Epithelial cell of proximal tubule (primary cell): ENCODE measurements at regions not wholly inside any gene's neighbourhood (a gene's known extent, or its start where the extent isn't known, plus 50 kb on each side); places are given as distances from the start of the nearest gene placed in this dataset.

Source experiments
- DNase-seq: peaks from one replicate; pipeline ENCODE4 v3.0.0-alpha.2; 2011; ENCODE audit warnings: low read depth
- H3K4me3 ChIP-seq: 2 replicates; pipeline ENCODE4 v1.5.1; 2011; ENCODE audit warnings: low read depth, mild to moderate bottlenecking, low read length
- TF ChIP-seq, protein P1 (sequence below): conservative IDR thresholded peaks from 2 replicates; pipeline ENCODE4 v1.5.1; 2012; ENCODE audit warnings: low read depth, mild to moderate bottlenecking, low read length

DNA sequence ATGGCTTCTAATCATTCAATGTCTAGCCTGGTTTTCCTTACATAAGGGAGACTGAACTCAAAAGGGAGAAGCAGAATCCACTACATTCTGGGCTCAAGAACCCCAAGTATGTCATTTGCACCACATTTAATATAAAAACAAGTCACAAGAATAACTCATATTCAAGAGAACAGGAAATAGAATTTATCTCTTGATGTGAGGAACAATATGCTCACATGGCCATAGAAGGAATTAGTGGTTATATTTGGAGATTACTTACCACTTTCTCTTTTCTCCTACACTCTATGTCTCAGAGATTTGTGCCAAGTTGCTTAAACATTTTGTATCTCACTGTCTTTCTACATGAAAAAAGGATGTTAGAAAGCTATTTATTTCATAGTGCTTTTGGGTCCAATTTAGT, 922.6 kb upstream of the PABPC4L start:
- no peak overlapping the region for H3K4me3 ChIP-seq
- TF ChIP-seq, protein P1, sequence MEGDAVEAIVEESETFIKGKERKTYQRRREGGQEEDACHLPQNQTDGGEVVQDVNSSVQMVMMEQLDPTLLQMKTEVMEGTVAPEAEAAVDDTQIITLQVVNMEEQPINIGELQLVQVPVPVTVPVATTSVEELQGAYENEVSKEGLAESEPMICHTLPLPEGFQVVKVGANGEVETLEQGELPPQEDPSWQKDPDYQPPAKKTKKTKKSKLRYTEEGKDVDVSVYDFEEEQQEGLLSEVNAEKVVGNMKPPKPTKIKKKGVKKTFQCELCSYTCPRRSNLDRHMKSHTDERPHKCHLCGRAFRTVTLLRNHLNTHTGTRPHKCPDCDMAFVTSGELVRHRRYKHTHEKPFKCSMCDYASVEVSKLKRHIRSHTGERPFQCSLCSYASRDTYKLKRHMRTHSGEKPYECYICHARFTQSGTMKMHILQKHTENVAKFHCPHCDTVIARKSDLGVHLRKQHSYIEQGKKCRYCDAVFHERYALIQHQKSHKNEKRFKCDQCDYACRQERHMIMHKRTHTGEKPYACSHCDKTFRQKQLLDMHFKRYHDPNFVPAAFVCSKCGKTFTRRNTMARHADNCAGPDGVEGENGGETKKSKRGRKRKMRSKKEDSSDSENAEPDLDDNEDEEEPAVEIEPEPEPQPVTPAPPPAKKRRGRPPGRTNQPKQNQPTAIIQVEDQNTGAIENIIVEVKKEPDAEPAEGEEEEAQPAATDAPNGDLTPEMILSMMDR, result no peak
- no peak for DNase-seq

DNA sequence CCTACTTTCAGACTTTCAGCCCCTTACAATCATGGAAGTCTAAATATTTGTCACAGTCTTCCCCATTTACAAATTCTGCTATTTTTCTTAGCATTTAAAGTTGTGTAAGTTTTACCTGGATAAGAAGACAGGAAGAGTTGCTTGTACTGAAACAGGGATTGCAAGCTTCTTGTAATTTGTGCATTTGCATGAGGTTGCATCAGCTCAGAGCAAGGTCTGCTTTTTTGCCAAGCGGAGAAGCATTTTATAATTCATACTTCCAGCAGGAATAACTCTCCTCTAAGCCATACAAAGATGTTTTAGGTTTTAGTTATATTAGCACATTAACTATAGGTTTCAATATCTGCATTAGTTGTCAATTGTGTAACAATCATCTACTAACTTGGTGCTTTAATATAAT, 922.0 kb upstream of the PABPC4L start:
- no peak overlapping the region for H3K4me3 ChIP-seq
- DNase-seq, result no peak
- TF ChIP-seq, protein P1, result no peak

GRCh38 chr4:135122457-135122856, 920.9 kb upstream of the PABPC4L start:
- TF ChIP-seq, protein P1, result no peak
- DNase-seq, result no peak
- H3K4me3 ChIP-seq, result no peak overlapping the region

- no peak for DNase-seq
- TF ChIP-seq, protein P1, result no peak
- no peak overlapping the region for H3K4me3 ChIP-seq
These were observed 918.6 kb upstream of the PABPC4L start for GRCh38 chr4:135120195-135120594.

- TF ChIP-seq, protein P1, result no peak
These were observed 912.5 kb upstream of the PABPC4L start for GRCh38 chr4:135114079-135114478.

GRCh38 chr4:135098061-135098460, 896.5 kb upstream of the PABPC4L start:
- H3K4me3 ChIP-seq, result no peak overlapping the region
- TF ChIP-seq, protein P1, result no peak
- DNase-seq, result no peak

More at GRCh38 chr4:135114079-135114478, 912.5 kb upstream of the PABPC4L start:
- DNase-seq, result no peak
- H3K4me3 ChIP-seq, result no peak overlapping the region

DNA sequence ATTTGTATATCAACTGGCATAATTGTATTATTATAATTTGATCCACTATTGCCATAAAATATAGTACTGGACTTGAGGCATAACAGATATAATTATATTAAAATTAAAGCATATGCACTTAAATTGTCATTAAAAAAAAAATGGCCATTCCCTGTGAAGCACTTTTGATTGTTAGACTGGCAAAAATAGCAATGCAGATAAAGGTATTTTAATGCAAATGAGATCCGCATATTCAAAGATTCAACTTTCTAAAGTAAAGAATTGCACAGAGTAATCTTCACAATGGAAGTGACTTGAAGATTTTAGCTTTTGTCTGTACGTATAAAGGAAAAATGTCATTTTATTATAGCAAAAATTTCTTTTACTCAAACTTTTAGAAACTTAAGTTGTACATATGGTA, 871.8 kb upstream of the PABPC4L start:
- DNase-seq, result no peak
- TF ChIP-seq, protein P1, result no peak
- no peak overlapping the region for H3K4me3 ChIP-seq
